ENCODE measurements at regions not wholly inside any gene's neighbourhood (a gene's known extent, or its start where the extent isn't known, plus 50 kb on each side); places are given as distances from the start of the nearest gene placed in this dataset.

DNA sequence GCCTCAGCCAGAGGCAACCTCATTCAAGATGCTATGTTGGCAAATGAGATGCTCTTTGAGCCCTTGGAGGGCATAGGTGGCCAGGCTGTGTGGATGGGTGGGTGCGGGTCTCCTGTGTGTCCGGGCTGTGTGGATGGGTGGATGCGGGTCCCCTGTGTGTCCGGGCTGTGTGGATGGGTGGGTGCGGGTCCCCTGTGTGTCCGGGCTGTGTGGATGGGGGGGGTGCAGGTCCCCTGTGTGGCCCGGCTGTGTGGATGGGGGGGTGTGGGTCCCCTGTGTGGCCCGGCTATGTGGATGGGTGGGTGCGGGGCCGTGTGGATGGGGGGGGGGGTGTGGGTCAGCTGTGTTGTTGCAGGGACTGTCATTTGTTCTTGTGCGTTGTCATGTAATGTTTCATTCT, 136.6 kb upstream of the COL5A1 start:
- Histone ChIP-seq H4K8ac (ENCODE audit: extremely low read depth, insufficient read depth, low read length) (no peak overlapping the region), H3K36me3 (ENCODE audit: control insufficient read depth in 2 of 4, insufficient read depth in 4 of 4, low read length in 3 of 4) (no peaks in the 10 kb centered on the region), H2BK12ac (ENCODE audit: low read depth, low read length) (no peak overlapping the region), H2BK5ac (ENCODE audit: low read depth, low read length) (no peak overlapping the region), H3K79me2 (ENCODE audit: control insufficient read depth in 1 of 2, insufficient read depth in 2 of 2, low read length in 2 of 2) (no peaks in the 10 kb centered on the region), H3K23me2 (ENCODE audit: low read depth, low read length) (no peaks in the 10 kb centered on the region), H3K18ac (ENCODE audit: extremely low read depth, low read length) (no peak overlapping the region), H4K20me1 (replicated peaks in 1 of 2; ENCODE audit: control insufficient read depth in 1 of 2, insufficient read depth in 2 of 2, low read length in 2 of 2) (no peaks in the 10 kb centered on the region), H3K4me2 (ENCODE audit: insufficient read depth in 1 of 2, low read depth in 2 of 2, low read length in 2 of 2) (no peak overlapping the region), H3K27me3 (replicated peaks in 1 of 4; ENCODE audit: control insufficient read depth in 3 of 4, extremely low read depth in 1 of 4, insufficient read depth in 3 of 4, low read length in 3 of 4) (no peaks in the 10 kb centered on the region), H3K79me1 (ENCODE audit: low read depth, low read length) (no peaks in the 10 kb centered on the region), H2BK15ac (ENCODE audit: low read length) (no peak overlapping the region), H2AK5ac (ENCODE audit: low read depth, low read length) (no peak overlapping the region), H4K5ac (ENCODE audit: insufficient read length, low read depth, low read length) (no peak overlapping the region), H4K91ac (replicated peaks; ENCODE audit: insufficient read length, low read length) (no peak overlapping the region), H3K4me3 (ENCODE audit: extremely low read depth in 1 of 4, insufficient read depth in 2 of 4, low read depth in 3 of 4, low read length in 4 of 4) (no peak overlapping the region), H2BK20ac (ENCODE audit: low read length) (no peak overlapping the region), H3K4me1 (replicated peaks in 1 of 4; ENCODE audit: control insufficient read depth in 3 of 4, insufficient read depth in 4 of 4, low read length in 3 of 4) (no peaks in the 10 kb centered on the region), H3K23ac (ENCODE audit: insufficient read length) (no peak overlapping the region), H3K4ac (replicated peaks; ENCODE audit: insufficient read length, low read depth, low read length) (no peak overlapping the region), H3K56ac (replicated peaks; ENCODE audit: insufficient read length, low read depth, low read length) (no peak overlapping the region), H3K27ac (ENCODE audit: low read depth, low read length) (no peak overlapping the region), H3K14ac (ENCODE audit: insufficient read length) (no peak overlapping the region), H2AFZ (ENCODE audit: low read length) (no peak overlapping the region), H3K9ac (replicated peaks in 1 of 4; ENCODE audit: extremely low read depth in 1 of 4, low read depth in 3 of 4, low read length in 3 of 4) (no peak overlapping the region), H2BK120ac (replicated peaks; ENCODE audit: low read depth, low read length) (no peak overlapping the region), H3K9me3 (ENCODE audit: insufficient read depth in 2 of 2, low read depth in 1 of 2, low read length in 1 of 2) (no peaks in the 10 kb centered on the region; a peak in 1 of 4 replicates)
- FAIRE-seq, result no peak
- no peak for DNase-seq (ENCODE audit: low read depth in 1 of 2, low spot score in 2 of 2)
- 67% methylated on average over 5 of the region's 11 CpGs; no CpG with 5 or more reads in 1 of the 2 experiments for WGBS, 2 experiments (ENCODE audit: extremely low coverage in 1 of 2, insufficient coverage in 1 of 2, insufficient read length in 1 of 2, insufficient replicate concordance in 2 of 2, low coverage in 1 of 2, low lambda C conversion rate in 2 of 2, missing lambda C conversion rate in 1 of 2)
- TF ChIP-seq GABPA (IDR thresholded peaks at IDR 0.05; ENCODE audit: borderline replicate concordance, insufficient read depth, low read length), result no peak
- TF ChIP-seq HDAC6 (IDR thresholded peaks at IDR 0.05; ENCODE audit: low read depth, low read length), result no peak
- TF ChIP-seq KDM1A (IDR thresholded peaks at IDR 0.05; ENCODE audit: borderline replicate concordance, low read length), result no peak
- TF ChIP-seq EZH2 (IDR thresholded peaks at IDR 0.05; ENCODE audit: low read depth, low read length, severe bottlenecking), result no peak
- TF ChIP-seq, protein P1, sequence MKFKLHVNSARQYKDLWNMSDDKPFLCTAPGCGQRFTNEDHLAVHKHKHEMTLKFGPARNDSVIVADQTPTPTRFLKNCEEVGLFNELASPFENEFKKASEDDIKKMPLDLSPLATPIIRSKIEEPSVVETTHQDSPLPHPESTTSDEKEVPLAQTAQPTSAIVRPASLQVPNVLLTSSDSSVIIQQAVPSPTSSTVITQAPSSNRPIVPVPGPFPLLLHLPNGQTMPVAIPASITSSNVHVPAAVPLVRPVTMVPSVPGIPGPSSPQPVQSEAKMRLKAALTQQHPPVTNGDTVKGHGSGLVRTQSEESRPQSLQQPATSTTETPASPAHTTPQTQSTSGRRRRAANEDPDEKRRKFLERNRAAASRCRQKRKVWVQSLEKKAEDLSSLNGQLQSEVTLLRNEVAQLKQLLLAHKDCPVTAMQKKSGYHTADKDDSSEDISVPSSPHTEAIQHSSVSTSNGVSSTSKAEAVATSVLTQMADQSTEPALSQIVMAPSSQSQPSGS (IDR thresholded peaks at IDR 0.05; ENCODE audit: low read length), result no peak
- no peak for TF ChIP-seq KDM5A (IDR thresholded peaks at IDR 0.05; ENCODE audit: low read length)
- TF ChIP-seq PHF8 (conservative IDR thresholded peaks at IDR 0.05; ENCODE audit: low read depth, low read length), result no peak
- no peak for TF ChIP-seq SAP30 (IDR thresholded peaks at IDR 0.05; ENCODE audit: insufficient read depth, insufficient replicate concordance, low read length)
- TF ChIP-seq, protein P2, sequence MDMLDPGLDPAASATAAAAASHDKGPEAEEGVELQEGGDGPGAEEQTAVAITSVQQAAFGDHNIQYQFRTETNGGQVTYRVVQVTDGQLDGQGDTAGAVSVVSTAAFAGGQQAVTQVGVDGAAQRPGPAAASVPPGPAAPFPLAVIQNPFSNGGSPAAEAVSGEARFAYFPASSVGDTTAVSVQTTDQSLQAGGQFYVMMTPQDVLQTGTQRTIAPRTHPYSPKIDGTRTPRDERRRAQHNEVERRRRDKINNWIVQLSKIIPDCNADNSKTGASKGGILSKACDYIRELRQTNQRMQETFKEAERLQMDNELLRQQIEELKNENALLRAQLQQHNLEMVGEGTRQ (IDR thresholded peaks at IDR 0.05; ENCODE audit: low read length), result no peak
- no peak for TF ChIP-seq BRCA1 (IDR thresholded peaks at IDR 0.05; ENCODE audit: low read depth, low read length)
- CTCF ChIA-PET (ENCODE audit: partially characterized antibody), result no interaction called here
- POLR2A ChIA-PET (ENCODE audit: partially characterized antibody), result no interaction called here
